Astrocyte (in vitro differentiated cells and primary cell): ENCODE measurements at regions not wholly inside any gene's neighbourhood (a gene's known extent, or its start where the extent isn't known, plus 50 kb on each side); places are given as distances from the start of the nearest gene placed in this dataset.

Experiments
- DNase-seq: peaks from one replicate; pipeline ENCODE4 v3.0.0-alpha.2; 2010; ENCODE audit warnings: low read depth
- FAIRE-seq: peaks from 2 replicates; lab custom pipeline; 2011; peaks lifted over from hg19 to GRCh38; lab: Jason Lieb, UNC
- H2AFZ ChIP-seq: 2 replicates; pipeline ENCODE4 v1.6.0; 2012; ENCODE audit warnings: low read depth, low read length, inconsistent platforms
- H3K27ac ChIP-seq: 2 replicates; pipeline ENCODE4 v1.5.1; 2011; ENCODE audit warnings: low read depth, low read length, inconsistent platforms
- H3K27me3 ChIP-seq: 2 replicates; pipeline ENCODE4 v1.6.0; 2011; ENCODE audit warnings: low read length, inconsistent platforms; ENCODE audit not compliant: insufficient read depth
- H3K36me3 ChIP-seq: 2 replicates; pipeline ENCODE4 v1.5.1; 2011; ENCODE audit warnings: low read length, inconsistent platforms; ENCODE audit not compliant: insufficient read depth
- H3K4me1 ChIP-seq: 2 replicates; pipeline ENCODE4 v1.5.1; 2011; ENCODE audit warnings: low read length, inconsistent platforms; ENCODE audit not compliant: insufficient read depth
- H3K4me2 ChIP-seq: 2 replicates; pipeline ENCODE4 v1.6.0; 2012; ENCODE audit warnings: low read length, inconsistent platforms
- H3K4me3 ChIP-seq: 2 replicates; pipeline ENCODE4 v1.5.1; 2011; ENCODE audit warnings: low read depth, mild to moderate bottlenecking, low read length, inconsistent platforms; ENCODE audit not compliant: insufficient read depth
- H3K79me2 ChIP-seq: 2 replicates; pipeline ENCODE4 v1.6.0; 2012; ENCODE audit warnings: mild to moderate bottlenecking, low read length, inconsistent platforms; ENCODE audit not compliant: insufficient read depth
- H3K9ac ChIP-seq: 2 replicates; pipeline ENCODE4 v1.6.0; 2012; ENCODE audit warnings: mild to moderate bottlenecking, low read length, inconsistent platforms
- H3K9me3 ChIP-seq: 2 replicates; pipeline ENCODE4 v1.5.1; 2012; ENCODE audit warnings: low read depth, mild to moderate bottlenecking, low read length, inconsistent platforms; ENCODE audit not compliant: insufficient read depth
- H4K20me1 ChIP-seq: 2 replicates; pipeline ENCODE4 v1.6.0; 2012; ENCODE audit warnings: low read length, inconsistent platforms; ENCODE audit not compliant: insufficient read depth
- H3K27ac Mint-ChIP-seq: one replicate; pipeline ENCODE4 v1.8.0; 2021; ENCODE audit warnings: mild to moderate bottlenecking, mixed read lengths; ENCODE audit not compliant: unreplicated experiment
- H3K27me3 Mint-ChIP-seq: one replicate; pipeline ENCODE4 v1.8.0; 2021; ENCODE audit warnings: low read depth, mixed read lengths; ENCODE audit not compliant: unreplicated experiment
- H3K36me3 Mint-ChIP-seq: one replicate; pipeline ENCODE4 v1.8.0; 2021; ENCODE audit warnings: low read depth, mixed read lengths; ENCODE audit not compliant: unreplicated experiment
- H3K4me1 Mint-ChIP-seq: one replicate; pipeline ENCODE4 v1.8.0; 2021; ENCODE audit warnings: low read depth, mixed read lengths; ENCODE audit not compliant: unreplicated experiment
- H3K4me3 Mint-ChIP-seq: one replicate; pipeline ENCODE4 v1.8.0; 2021; ENCODE audit warnings: mild to moderate bottlenecking, moderate library complexity, mixed read lengths; ENCODE audit not compliant: unreplicated experiment
- H3K9me3 Mint-ChIP-seq: one replicate; pipeline ENCODE4 v1.8.0; 2021; ENCODE audit warnings: mild to moderate bottlenecking, mixed read lengths; ENCODE audit not compliant: unreplicated experiment
- EZH2 ChIP-seq: IDR thresholded peaks from 2 replicates; pipeline ENCODE4 v1.6.1; 2012; ENCODE audit warnings: mild to moderate bottlenecking, low read length, inconsistent platforms; ENCODE audit not compliant: insufficient read depth
- TF ChIP-seq, protein P1 (sequence below): IDR thresholded peaks from 2 replicates; pipeline ENCODE4 v1.5.1; 2011; ENCODE audit warnings: low read depth, mild to moderate bottlenecking, inconsistent platforms, low read length, moderate library complexity; ENCODE audit not compliant: insufficient read depth

DNA sequence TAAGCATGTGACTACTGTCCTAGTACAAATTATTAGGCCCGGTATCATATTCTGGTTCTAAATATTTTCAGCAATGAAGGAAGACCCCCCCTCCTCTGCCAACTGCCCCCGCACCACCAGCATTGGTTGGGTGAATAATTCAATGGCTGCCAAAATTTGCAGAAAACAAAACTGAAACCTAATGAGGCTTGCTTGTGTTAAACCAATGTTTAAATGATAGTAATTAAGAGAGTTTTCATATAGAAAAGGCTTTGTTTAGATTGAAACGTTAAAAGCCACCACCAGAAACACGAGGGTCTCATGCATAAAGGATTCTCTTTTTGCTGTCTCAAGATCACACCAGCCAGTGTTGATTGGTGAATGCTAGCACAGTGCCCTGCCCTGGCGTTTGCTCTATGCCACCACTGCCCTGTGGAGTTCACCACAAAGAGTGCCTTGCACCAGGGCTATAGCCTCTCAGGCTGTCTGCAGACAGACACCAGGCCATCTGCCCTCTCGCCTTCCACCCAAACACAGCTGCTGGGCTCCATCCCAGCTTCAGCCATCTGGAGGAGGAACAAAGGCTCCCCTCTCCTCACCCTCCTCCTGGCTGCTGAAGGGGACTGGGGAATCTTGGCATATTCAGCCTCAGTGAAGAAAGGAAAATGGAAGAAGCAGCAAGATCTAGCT lies 200.3 kb upstream of the PFN2 start:
- no peak for FAIRE-seq
- no peak overlapping the region for H3K4me3 ChIP-seq
- Mint-ChIP-seq H3K9me3 (no peaks in the 10 kb centered on the region), H3K4me3 (no peak overlapping the region), H3K27me3 (peaks cover 3% of the 10 kb centered on the region), H3K27ac (no peak overlapping the region), H3K36me3 (no peaks in the 10 kb centered on the region), H3K4me1 (peaks cover 5% of the 10 kb centered on the region)
- H3K4me1 ChIP-seq = no peaks in the 10 kb centered on the region
- no peaks in the 10 kb centered on the region for H3K27me3 ChIP-seq
- no peak overlapping the region for H3K9ac ChIP-seq
- no peak overlapping the region for H3K4me2 ChIP-seq
- no peak overlapping the region for H3K27ac ChIP-seq
- H2AFZ ChIP-seq = no peak overlapping the region
- no peak for DNase-seq
- H4K20me1 ChIP-seq = no peaks in the 10 kb centered on the region
- no peaks in the 10 kb centered on the region for H3K9me3 ChIP-seq
- no peaks in the 10 kb centered on the region for H3K79me2 ChIP-seq
- TF ChIP-seq, protein P1, sequence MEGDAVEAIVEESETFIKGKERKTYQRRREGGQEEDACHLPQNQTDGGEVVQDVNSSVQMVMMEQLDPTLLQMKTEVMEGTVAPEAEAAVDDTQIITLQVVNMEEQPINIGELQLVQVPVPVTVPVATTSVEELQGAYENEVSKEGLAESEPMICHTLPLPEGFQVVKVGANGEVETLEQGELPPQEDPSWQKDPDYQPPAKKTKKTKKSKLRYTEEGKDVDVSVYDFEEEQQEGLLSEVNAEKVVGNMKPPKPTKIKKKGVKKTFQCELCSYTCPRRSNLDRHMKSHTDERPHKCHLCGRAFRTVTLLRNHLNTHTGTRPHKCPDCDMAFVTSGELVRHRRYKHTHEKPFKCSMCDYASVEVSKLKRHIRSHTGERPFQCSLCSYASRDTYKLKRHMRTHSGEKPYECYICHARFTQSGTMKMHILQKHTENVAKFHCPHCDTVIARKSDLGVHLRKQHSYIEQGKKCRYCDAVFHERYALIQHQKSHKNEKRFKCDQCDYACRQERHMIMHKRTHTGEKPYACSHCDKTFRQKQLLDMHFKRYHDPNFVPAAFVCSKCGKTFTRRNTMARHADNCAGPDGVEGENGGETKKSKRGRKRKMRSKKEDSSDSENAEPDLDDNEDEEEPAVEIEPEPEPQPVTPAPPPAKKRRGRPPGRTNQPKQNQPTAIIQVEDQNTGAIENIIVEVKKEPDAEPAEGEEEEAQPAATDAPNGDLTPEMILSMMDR = no peak
- TF ChIP-seq EZH2 = no peak
- H3K36me3 ChIP-seq = no peaks in the 10 kb centered on the region

DNA sequence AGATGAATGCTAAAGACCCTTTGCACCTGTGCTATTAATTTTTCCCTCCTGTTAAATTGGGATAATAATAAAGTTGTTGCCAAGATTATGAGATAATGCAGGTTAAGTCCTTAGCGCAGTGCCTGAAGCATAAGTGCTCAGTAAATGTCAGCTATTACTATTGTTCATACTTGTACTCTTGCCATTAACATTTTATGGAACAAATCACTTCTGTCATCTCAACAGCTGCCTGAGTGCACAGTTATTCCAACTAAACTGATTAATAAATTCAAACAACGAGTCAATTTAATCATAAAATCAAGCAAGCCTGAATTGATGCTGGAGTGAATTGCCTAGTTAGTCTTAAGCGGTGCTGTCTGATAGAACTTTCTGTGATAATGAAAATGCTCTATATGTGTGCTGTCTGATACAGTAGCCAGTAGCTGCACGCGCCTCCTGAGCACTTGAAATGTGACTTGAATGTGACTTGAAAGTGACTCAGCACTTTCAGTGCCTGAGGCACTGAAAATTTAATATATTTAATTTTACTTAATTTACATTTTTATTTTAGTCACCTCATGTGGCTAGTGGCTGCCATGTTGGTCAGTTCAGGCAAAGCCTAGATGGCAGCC lies 198.7 kb upstream of the PFN2 start:
- Histone ChIP-seq H4K20me1 (no peaks in the 10 kb centered on the region), H3K27ac (no peak overlapping the region), H3K79me2 (no peaks in the 10 kb centered on the region), H3K9me3 (no peaks in the 10 kb centered on the region), H3K9ac (no peak overlapping the region), H3K4me3 (no peak overlapping the region), H3K4me2 (no peak overlapping the region), H2AFZ (no peak overlapping the region), H3K4me1 (no peaks in the 10 kb centered on the region), H3K36me3 (no peaks in the 10 kb centered on the region), H3K27me3 (no peaks in the 10 kb centered on the region)
- H3K36me3 Mint-ChIP-seq = no peaks in the 10 kb centered on the region
- H3K27ac Mint-ChIP-seq = no peak overlapping the region
- no peak for TF ChIP-seq EZH2
- TF ChIP-seq, protein P1 = no peak
- FAIRE-seq = no peak
- H3K4me1 Mint-ChIP-seq = peaks cover 5% of the 10 kb centered on the region
- no peak overlapping the region for H3K4me3 Mint-ChIP-seq
- H3K9me3 Mint-ChIP-seq = no peaks in the 10 kb centered on the region
- peaks cover 3% of the 10 kb centered on the region for H3K27me3 Mint-ChIP-seq
- DNase-seq = no peak

DNA sequence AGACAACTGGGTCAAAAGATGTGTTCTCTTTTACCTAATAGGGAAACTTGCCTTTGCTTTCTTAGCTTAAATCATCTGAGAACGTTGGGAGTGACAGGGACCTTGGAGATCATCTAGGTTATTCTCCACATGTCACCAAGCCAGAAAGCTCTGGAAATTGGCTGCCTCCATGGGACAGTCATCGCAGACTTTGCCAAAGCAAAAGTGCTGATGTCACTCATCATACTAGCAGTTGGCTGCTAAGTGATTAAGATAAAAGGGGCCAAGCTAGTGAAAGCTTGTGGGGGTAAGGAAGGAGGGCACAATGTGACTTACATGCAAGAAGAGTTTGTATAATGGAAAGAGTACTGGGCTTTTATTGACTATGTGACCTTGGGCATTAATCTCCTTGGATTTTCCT lies 198.0 kb upstream of the PFN2 start:
- no peaks in the 10 kb centered on the region for H3K4me1 ChIP-seq
- H3K27ac ChIP-seq = no peak overlapping the region
- Mint-ChIP-seq H3K36me3 (no peaks in the 10 kb centered on the region), H3K9me3 (no peaks in the 10 kb centered on the region), H3K27me3 (peaks cover 3% of the 10 kb centered on the region), H3K4me1 (no peaks in the 10 kb centered on the region), H3K4me3 (no peak overlapping the region), H3K27ac (no peak overlapping the region)
- no peak overlapping the region for H3K4me2 ChIP-seq
- no peaks in the 10 kb centered on the region for H3K79me2 ChIP-seq
- H4K20me1 ChIP-seq = no peaks in the 10 kb centered on the region
- FAIRE-seq (no peak), DNase-seq (peak; percentile 47)
- H3K4me3 ChIP-seq = no peak overlapping the region
- H3K27me3 ChIP-seq = no peaks in the 10 kb centered on the region
- no peak overlapping the region for H2AFZ ChIP-seq
- H3K36me3 ChIP-seq = no peaks in the 10 kb centered on the region
- no peaks in the 10 kb centered on the region for H3K9me3 ChIP-seq
- TF ChIP-seq EZH2 = no peak
- TF ChIP-seq, protein P1 = no peak
- no peak overlapping the region for H3K9ac ChIP-seq
